ENCODE measurements at regions not wholly inside any gene's neighbourhood (a gene's known extent, or its start where the extent isn't known, plus 50 kb on each side); places are given as distances from the start of the nearest gene placed in this dataset.

- DNase-seq (ENCODE audit: low read depth), result no peak
Observed at GRCh38 chr5:176711883-176712282, 64.6 kb downstream of the TSPAN17 start.

DNA sequence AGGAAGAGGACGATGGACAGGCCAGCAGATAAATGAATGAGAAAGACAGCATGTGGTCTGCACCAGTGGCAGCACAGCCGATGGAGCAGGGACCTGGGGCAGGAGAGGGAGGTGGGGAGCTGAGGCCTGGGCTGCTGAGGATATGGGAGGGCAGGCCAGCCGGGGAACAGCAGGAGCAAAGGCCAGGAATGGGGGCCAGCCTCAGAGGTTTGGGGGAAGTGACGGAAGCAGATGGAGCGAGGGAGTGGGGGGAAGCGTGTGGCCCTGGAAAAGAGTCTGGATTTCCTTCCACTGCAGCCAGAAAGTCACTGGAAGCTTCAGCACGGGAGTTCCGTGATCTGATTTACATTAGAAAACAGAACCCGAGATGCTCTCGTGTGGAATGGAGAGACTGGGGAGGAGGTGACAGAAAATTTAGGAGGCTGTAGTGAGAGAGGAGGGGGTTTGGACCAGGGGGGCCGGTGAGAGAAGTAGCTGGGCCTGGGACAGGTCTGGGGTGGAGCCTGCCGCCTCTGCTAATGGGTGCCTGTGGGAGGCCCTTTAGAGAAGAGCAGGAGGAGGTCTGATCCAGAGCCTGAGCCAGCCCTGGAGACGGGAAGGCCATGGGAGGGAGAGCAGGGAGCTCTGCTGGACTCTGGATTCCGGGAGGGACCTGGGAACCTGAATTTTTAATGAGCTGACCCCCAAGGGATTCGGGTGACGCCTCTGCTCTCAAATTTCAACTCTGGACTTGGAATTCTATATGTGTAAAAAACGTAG is 65.4 kb downstream of the TSPAN17 start:
- no peak for DNase-seq (ENCODE audit: low read depth)

- DNase-seq (ENCODE audit: low read depth), result no peak
Observed at GRCh38 chr5:176713409-176713808, 66.1 kb downstream of the TSPAN17 start.

DNA sequence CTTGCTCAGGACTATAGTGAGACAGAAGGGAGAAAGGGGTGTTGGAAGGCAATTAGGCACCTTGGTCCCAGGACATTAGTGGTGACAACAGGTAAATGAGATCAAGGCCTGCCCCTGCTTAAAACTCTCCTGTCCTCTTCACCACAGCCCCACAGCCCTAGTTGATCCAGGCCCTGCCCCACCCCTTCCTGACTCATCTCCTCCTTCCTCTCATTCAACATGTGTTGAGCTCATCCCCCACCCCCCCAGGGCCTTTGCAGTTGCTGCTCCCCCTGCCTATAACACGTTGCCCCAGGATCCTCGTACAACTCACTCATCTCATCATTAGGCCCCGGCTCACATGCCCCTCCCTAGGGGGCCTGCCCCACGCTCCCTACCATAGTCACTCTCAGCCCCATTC is 66.8 kb downstream of the TSPAN17 start:
- DNase-seq (ENCODE audit: low read depth), result peak; percentile 33

DNA sequence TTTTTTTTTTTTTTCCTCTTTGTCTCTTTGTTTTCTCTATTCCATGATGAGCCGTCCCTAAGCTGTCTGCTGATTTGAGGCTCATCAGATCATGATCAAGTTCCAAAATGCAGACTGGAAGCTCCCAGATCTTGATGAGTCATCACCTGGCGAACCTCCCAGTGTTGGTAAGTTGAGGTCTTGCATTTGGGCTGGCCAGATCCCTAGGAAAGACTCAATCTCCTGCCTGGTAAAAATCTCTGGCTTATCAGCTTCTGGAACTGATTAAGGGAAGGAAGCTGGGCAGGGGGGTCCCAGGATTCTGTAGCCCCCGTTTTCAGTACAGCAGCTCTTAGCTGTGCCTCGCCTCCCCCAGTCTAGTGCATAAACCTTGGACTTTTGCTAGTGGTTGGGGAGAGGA is 69.0 kb downstream of the TSPAN17 start:
- DNase-seq (ENCODE audit: low read depth), result peak; percentile 84

GRCh38 chr5:176719113-176719739 is 71.9 kb downstream of the TSPAN17 start:
- no peak for DNase-seq (ENCODE audit: low read depth)

GRCh38 chr5:176721509-176721908 is 74.2 kb downstream of the TSPAN17 start:
- no peak for DNase-seq (ENCODE audit: low read depth)

DNA sequence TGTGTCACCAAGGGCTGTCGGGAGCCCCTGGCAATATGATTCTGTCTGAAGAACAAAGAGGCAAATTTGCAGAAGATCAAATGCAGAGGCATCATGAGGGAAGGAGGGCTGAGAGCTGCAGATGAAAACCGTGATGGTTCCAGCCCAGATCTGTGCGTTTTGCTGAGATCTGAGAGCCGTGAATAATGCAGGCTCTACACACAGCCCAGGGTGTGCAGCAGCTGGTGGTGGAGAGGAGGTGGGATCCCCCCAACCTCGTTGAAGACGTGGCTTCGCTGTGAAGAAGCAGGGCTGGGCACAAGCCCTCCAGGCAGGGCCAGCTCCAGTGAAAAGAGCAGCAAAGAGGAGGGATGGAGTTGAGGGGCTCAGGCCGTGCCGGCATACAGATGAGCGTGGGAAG is 75.5 kb downstream of the TSPAN17 start:
- DNase-seq (ENCODE audit: low read depth), result no peak

DNA sequence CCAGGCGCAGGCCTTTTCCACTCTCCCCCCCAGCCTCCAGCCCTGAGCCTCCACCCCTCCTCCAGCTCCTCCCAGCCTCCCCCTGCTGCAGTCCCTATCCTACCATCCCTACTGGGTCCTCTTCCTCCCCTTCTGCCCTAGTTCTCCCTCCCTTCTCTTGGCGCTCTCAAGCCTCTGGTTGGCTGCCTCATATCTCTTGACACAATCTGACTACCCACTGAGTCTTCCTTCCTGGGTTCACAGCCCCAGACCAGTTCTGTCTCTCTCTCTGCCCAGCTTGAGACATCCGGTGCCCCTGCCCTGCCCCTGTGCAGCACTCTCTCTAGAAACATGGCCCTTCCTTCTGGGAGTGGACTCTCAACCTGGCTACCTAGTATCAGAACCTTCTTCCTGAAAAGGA is 76.2 kb downstream of the TSPAN17 start:
- no peak for DNase-seq (ENCODE audit: low read depth)

DNA sequence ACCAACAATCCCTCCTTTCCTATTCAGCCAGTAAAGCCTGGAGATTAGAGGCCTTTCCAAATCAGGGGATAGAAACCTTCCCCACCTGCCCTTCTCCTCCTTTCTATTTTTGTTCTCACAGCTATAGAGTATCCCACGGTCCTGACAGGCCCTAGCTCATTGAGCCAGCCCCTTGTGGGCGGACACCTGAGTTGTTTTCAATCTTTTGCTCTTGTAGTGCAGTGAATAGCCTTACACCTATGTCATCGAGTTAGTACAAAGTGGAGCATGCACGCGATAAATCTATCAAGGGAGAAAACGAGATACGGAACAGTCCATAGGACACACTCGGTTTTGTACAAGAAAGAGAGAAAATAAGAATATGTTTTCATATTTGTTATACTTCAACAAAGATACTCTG is 77.2 kb downstream of the TSPAN17 start:
- no peak for DNase-seq (ENCODE audit: low read depth)

DNA sequence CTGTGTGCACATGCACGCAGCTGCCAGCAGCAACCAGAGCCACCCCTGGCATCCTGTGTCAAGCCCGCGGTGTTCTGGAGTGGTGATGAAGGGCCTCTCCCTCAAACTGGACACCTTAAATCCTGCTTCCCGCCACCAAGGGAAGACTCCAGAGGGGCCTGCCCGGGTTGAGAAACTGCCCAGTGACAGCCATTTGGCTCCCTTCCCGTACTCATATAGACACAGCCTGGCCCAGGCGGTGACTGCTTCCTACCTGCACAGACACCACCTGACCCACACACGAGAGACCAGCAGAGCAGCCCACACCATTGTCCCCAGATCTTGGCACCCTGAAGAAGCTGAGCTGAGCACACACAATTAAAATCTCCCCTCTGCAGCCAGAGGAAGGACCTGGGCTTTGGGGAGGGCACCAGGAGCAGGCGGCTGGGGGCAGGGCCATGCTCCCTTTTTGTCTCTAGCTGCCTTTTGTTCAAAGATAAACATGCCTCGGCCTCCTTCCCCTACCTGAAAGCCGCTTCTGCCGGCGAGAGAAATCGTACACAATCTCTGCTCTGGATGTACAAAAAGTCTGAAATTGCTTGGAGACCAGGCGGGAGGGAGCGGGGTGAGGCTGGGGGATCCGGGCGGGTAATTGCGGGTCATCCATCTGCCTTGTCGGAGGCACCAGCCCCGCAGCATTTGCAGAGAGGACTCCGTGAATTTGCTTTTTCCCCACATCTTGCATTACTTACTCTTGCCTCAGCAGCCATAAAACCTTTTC is 78.4 kb downstream of the TSPAN17 start:
- no peak for DNase-seq (ENCODE audit: low read depth)

DNA sequence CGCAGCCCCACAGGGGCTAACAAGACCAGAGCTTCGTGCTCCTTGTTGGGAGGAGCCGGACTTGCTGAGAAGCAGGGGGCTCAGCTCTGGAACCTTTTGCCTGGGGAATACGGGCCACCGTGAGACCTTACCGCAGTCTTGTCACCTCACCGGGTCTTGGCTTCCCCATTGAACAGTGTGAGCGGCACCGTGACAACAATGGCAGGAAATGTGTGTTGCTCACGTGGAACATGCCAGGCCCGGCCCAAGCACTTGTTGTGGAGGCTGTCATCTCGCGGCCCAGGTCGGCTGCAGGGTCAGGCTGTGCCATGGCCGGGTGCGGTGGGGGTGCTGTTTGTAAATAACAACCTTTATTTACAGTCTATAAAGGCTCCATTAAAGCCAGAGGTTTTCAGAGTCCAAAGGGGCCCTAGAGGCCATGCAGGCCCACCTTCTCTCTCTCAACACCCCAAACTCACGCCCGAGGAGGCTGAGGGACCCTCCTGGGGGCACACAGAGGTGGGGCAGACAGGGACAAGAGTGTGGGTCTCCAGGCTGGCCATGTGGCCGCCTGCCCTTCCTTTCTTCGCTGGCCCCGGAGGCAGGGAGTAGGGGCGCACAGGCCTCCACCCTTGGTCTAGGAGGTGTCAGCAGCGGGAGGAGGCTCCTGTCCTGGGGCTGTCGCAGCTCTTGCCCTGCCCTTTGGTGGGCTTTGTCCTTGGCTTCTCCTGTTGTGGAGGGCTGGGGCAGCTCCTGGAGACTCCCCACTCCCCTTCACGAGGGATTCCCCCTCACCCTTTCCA is 79.7 kb downstream of the TSPAN17 start:
- no peak for DNase-seq (ENCODE audit: low read depth)

DNA sequence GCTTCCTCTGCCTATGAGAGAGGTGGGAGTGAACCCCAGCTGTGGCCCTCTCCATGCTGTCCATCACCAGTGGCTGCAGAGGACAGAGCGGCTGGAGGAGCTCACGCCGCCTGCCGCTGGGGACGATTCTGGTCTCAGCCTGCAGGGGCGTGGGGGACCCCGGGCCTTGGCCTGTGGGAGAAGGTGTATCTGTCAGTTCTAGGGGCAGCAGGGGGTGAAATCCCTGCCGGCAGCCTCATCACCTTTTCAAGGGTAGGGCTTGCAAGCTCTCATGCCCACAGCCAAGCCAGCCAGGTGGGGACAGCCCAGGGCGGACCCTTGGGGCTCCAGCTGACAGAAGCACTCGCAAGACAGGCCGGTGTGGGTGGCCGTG is 80.2 kb downstream of the TSPAN17 start:
- no peak for DNase-seq (ENCODE audit: low read depth)

DNA sequence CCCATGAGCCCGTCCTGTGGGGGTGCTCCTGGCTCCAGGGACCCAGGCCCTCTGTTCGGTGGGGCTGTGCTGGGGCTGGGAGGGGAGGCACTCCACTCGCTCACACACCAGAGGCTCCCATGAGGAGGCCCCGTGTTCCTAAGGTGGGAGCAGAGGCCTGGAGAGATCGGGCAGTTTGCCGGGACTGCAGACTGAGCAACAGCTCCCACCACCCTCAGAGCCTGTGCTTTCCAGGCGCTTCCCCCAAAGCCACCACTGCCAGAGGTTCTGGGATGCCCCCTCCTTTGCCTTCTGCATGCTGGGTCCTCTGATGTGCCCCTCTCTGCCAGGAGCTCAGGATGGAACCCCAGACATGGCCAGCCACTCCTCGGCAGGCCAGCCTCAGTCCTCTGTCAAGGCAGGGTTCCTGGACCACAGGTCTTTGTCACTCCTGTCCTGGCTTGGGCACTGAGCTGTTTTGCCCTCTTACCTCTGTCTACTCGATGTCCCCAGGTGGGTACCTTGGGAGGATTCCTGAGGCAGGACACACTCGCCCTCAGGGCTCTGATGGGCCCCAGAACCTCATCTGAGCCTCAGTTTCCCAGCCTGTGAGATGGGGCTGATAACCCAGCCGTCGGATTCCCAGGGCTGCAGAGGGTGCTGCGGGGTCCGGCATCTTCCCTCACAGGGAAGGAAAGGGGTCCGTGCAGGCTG is 80.8 kb downstream of the TSPAN17 start:
- DNase-seq (ENCODE audit: low read depth), result no peak

DNA sequence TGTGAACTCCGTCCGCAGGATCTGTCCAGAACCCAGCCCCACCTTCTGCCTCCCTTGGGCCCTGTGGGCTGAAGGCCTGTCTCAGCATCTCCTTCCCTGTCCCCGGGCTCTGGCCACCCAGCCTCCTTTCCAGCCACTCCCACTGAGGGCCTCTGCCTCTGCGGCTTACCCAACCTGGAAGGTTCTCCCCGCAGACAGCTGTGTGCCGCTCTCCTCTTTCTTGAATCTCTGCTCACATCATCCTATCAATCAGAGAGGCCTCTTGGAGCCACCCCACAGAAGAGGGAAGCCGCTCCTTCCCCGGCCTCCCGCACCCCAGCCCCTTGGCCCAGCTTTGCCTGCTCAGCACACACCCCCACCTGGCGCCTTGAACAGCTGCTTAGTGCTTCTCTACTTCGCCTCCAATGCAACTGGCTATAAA is 81.5 kb upstream of the UNC5A start:
- DNase-seq (ENCODE audit: low read depth), result no peak

GRCh38 chr5:176730815-176731475 is 79.4 kb upstream of the UNC5A start:
- DNase-seq (ENCODE audit: low read depth), result no peak

- DNase-seq (ENCODE audit: low read depth), result no peak
Observed at GRCh38 chr5:176731506-176732160, 78.7 kb upstream of the UNC5A start.

GRCh38 chr5:176732306-176732705 is 78.1 kb upstream of the UNC5A start:
- no peak for DNase-seq (ENCODE audit: low read depth)

DNA sequence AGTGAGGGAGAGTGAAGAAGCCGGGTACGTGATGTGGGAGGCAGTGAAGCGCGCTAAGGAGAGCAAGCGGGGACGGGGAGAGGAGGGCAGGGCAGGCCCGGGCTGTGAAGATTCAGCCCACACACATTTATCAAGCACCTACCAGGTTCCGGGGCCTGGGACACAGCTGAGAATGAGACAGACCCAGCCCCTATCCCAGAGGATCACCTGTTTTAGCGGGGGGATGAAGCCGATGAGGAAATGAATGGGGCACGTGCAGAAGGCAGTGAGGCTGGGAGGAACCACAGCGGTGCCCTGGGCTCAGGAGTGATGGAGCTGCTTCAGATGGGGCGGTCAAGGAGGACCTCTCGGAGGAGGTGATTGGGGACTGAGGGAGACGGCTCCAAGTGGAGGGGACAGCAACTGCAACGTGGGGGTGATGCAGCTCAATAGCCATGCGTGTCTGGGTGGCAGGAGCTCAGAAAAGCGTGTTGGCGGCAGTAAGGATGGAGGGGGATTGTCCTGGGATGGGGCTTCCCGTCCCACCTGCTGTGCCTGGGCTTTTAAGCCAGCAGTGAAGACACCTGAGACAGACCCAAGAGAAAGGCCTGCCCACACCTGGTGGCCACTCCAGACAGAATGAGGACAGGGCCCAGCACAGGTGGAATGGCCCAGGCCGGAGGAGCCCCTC is 77.5 kb upstream of the UNC5A start:
- DNase-seq (ENCODE audit: low read depth), result no peak
